IMR-90 (cell line): ENCODE measurements at regions not wholly inside any gene's neighbourhood (a gene's known extent, or its start where the extent isn't known, plus 50 kb on each side); places are given as distances from the start of the nearest gene placed in this dataset.

Experiments used
- ATAC-seq: fragments of 200-7000 bp; cut with Tn5 transposase; 2 replicates; pipeline ENCODE4 v1.9.1; 2020; ENCODE audit warnings: low read depth, mild to moderate bottlenecking, moderate library complexity
- BruUV-seq: library from RNA; stranded (reverse); fragments of 400-500 nt; replicated peaks from 2 replicates; lab custom pipeline; 2021; lab: Mats Ljungman, UMichigan
- CTCF ChIA-PET: fragments of 300-600 bp; formaldehyde crosslinking; extraction: SDS; loops from one replicate; lab custom pipeline; 2021; ENCODE audit warnings: antibody characterized with exemption; lab: Yijun Ruan, JAX
- POLR2A ChIA-PET: fragments of 300-600 bp; sonication (Branson Sonifier 250); formaldehyde crosslinking; loops from one replicate; lab custom pipeline; 2022; ENCODE audit warnings: antibody characterized with exemption; ENCODE audit not compliant: unreplicated experiment; lab: Charles Lee
- DNase-seq: peaks from one replicate; pipeline ENCODE4 v3.0.0; 2013
- H2AFZ ChIP-seq: replicated peaks from 2 replicates; pipeline ENCODE3; 2013; ENCODE audit warnings: low read length, mild to moderate bottlenecking; ENCODE audit not compliant: poor library complexity
- H2AK5ac ChIP-seq: 2 replicates; pipeline ENCODE4 v1.6.1; 2013; ENCODE audit warnings: low read depth, low read length, inconsistent platforms
- H2AK9ac ChIP-seq: replicated peaks from 2 replicates; pipeline ENCODE3; 2013; ENCODE audit warnings: mild to moderate bottlenecking, low read depth, low read length, moderate library complexity; ENCODE audit not compliant: poor library complexity
- H2BK120ac ChIP-seq: 2 replicates; pipeline ENCODE4 v1.6.1; 2013; ENCODE audit warnings: low read depth, low read length, inconsistent platforms
- H2BK15ac ChIP-seq: 3 replicates; pipeline ENCODE4 v1.6.1; 2013; ENCODE audit warnings: low read depth, low read length, inconsistent platforms
- H2BK20ac ChIP-seq: 2 replicates; pipeline ENCODE4 v1.6.1; 2013; ENCODE audit warnings: low read depth, mild to moderate bottlenecking, inconsistent platforms, low read length, moderate library complexity
- H2BK5ac ChIP-seq: 2 replicates; pipeline ENCODE4 v1.6.1; 2013; ENCODE audit warnings: mild to moderate bottlenecking, low read depth, low read length, inconsistent platforms; ENCODE audit not compliant: poor library complexity, severe bottlenecking
- H3K14ac ChIP-seq: replicated peaks from 2 replicates; pipeline ENCODE4 v1.6.1; 2013; ENCODE audit warnings: low read depth, low read length, inconsistent platforms
- H3K18ac ChIP-seq: 2 replicates; pipeline ENCODE4 v1.6.1; 2013; ENCODE audit warnings: low read depth, low read length, control low read depth
- H3K23ac ChIP-seq: 2 replicates; pipeline ENCODE4 v1.6.1; 2013; ENCODE audit warnings: low read depth, low read length, inconsistent platforms
- H3K27ac ChIP-seq: 2 replicates; pipeline ENCODE4 v1.5.1; 2013; ENCODE audit warnings: mild to moderate bottlenecking, control low read depth, low read length; ENCODE audit not compliant: insufficient read depth
- H3K27me3 ChIP-seq: 2 replicates; pipeline ENCODE4 v1.6.1; 2013; ENCODE audit warnings: low read length; ENCODE audit not compliant: control insufficient read depth, insufficient read depth
- H3K36me3 ChIP-seq: 2 replicates; pipeline ENCODE4 v1.6.1; 2013; ENCODE audit warnings: low read length, mixed read lengths; ENCODE audit not compliant: control insufficient read depth, insufficient read depth
- H3K4ac ChIP-seq: 2 replicates; pipeline ENCODE4 v1.6.1; 2013; ENCODE audit warnings: low read depth, low read length, inconsistent platforms
- H3K4me1 ChIP-seq: 2 replicates; pipeline ENCODE4 v1.6.1; 2013; ENCODE audit warnings: low read length, mixed read lengths; ENCODE audit not compliant: control insufficient read depth, insufficient read depth
- H3K4me2 ChIP-seq: 2 replicates; pipeline ENCODE4 v1.6.1; 2013; ENCODE audit warnings: low read depth, mild to moderate bottlenecking, control low read depth, low read length, moderate library complexity
- H3K4me3 ChIP-seq: 2 replicates; pipeline ENCODE4 v1.5.1; 2013; ENCODE audit warnings: low read depth, mild to moderate bottlenecking, control low read depth, low read length, moderate library complexity; ENCODE audit not compliant: insufficient read depth
- H3K56ac ChIP-seq: 2 replicates; pipeline ENCODE4 v1.6.1; 2013; ENCODE audit warnings: low read length, inconsistent platforms; ENCODE audit not compliant: insufficient read depth; ENCODE audit errors: extremely low read depth
- H3K79me1 ChIP-seq, 2 experiments: 2 replicates each; pipeline ENCODE4 v1.6.1; 2013; ENCODE audit warnings: low read length in 2 of 2, inconsistent platforms in 1 of 2, low read depth in 1 of 2
- H3K9ac ChIP-seq: 2 replicates; pipeline ENCODE4 v1.6.1; 2013; ENCODE audit warnings: low read depth, low read length, control low read depth
- H3K9me1 ChIP-seq: 2 replicates; pipeline ENCODE4 v1.6.1; 2013; ENCODE audit warnings: low read length, inconsistent platforms; ENCODE audit not compliant: insufficient read depth
- H3K9me3 ChIP-seq: 2 replicates; pipeline ENCODE4 v1.6.1; 2013; ENCODE audit warnings: low read length; ENCODE audit not compliant: control insufficient read depth, insufficient read depth
- H4K20me1 ChIP-seq: 2 replicates; pipeline ENCODE4 v1.6.1; 2013; ENCODE audit warnings: low read length, inconsistent platforms; ENCODE audit not compliant: insufficient read depth
- H4K5ac ChIP-seq: 2 replicates; pipeline ENCODE4 v1.6.1; 2013; ENCODE audit warnings: mild to moderate bottlenecking, low read depth, low read length, control low read depth
- H4K8ac ChIP-seq, 2 experiments: 2 replicates each; pipeline ENCODE4 v1.6.1; 2013; ENCODE audit warnings: low read depth in 2 of 2, low read length in 2 of 2, control low read depth in 1 of 2, inconsistent platforms in 1 of 2
- H4K91ac ChIP-seq: 2 replicates; pipeline ENCODE4 v1.6.1; 2013; ENCODE audit warnings: low read depth, low read length, inconsistent platforms; ENCODE audit not compliant: insufficient read depth
- POLR2A ChIP-seq: IDR thresholded peaks from 2 replicates; pipeline ENCODE4 v1.6.1; 2012; ENCODE audit warnings: mild to moderate bottlenecking, low read depth, low read length
- RFX5 ChIP-seq: IDR thresholded peaks from 2 replicates; pipeline ENCODE4 v1.8.0; 2012; ENCODE audit warnings: low read depth, mild to moderate bottlenecking, low read length, moderate library complexity
- WGBS, 2 experiments: methylation state at CpG; one replicate each; pipeline versions ENCODE4 v1.1.5 to v1.1.7; 2013; ENCODE audit warnings: missing lambda C conversion rate in 2 of 2; ENCODE audit not compliant: insufficient read length in 1 of 2; ENCODE audit errors: extremely low coverage in 2 of 2; 5-methylcytosine and 5-hydroxymethylcytosine counted together
- dilution Hi-C: fragments of 300-500 bp; cut with HindIII; formaldehyde crosslinking; loops from one replicate; pipeline ENCODE4 v1.14.3; 2018; ENCODE audit warnings: low sequenced_read_pairs; ENCODE audit not compliant: unreplicated experiment
- in situ Hi-C: fragments of 300-500 bp; cut with MboI; formaldehyde crosslinking; loops from 3 replicates; pipeline ENCODE4 v1.14.3; 2019; ENCODE audit warnings: low sequenced_read_pairs, inconsistent platforms, mixed read lengths
- intact Hi-C: fragments of 100-400 bp; cut with micrococcal nuclease; formaldehyde crosslinking; loops from 2 replicates; pipeline ENCODE4 v1.10.0; 2022

DNA sequence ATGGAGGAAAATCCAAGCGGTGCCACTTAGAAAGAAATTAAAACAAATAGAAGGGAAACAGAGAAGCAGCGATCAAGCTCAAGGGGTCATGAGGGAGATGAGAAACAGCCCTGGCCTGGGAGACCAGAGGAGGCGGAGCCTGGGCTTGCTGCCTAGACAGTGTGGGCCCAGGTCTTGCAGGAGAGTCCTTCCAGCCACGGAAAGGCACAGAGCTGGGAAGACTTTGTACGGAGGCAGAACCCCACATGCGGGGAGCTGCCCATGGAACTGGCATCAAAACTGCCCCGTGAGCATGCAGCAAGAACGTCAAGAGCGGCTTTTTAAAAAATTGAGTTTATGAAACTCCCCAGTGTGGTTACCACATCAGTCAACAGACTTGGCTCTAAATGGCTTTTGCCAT lies 119.4 kb downstream of the IRX1 start:
- Histone ChIP-seq H2AFZ (no peak overlapping the region), H3K27ac (no peak overlapping the region), H3K9me1 (no peaks in the 10 kb centered on the region), H2BK15ac (no peak overlapping the region), H4K20me1 (no peaks in the 10 kb centered on the region), H4K8ac (no peak overlapping the region), H3K4me2 (no peak overlapping the region), H3K23ac (no peak overlapping the region), H3K27me3 (no peaks in the 10 kb centered on the region), H2AK9ac (no peak overlapping the region), H3K4ac (no peak overlapping the region), H3K9me3 (peaks cover 16% of the 10 kb centered on the region), H2BK20ac (no peak overlapping the region), H3K56ac (no peak overlapping the region), H2AK5ac (no peak overlapping the region), H4K91ac (no peak overlapping the region), H4K5ac (no peak overlapping the region), H3K4me1 (no peaks in the 10 kb centered on the region), H3K9ac (no peak overlapping the region), H2BK5ac (no peak overlapping the region), H2BK120ac (no peak overlapping the region), H3K36me3 (no peaks in the 10 kb centered on the region), H3K18ac (no peak overlapping the region), H3K4me3 (no peak overlapping the region), H3K79me1 (no peaks in the 10 kb centered on the region), H3K14ac (no peak overlapping the region)
- WGBS, 2 experiments, result 81% methylated on average over 3 of the region's 9 CpGs; no CpG with 5 or more reads in 1 of the 2 experiments
- in situ Hi-C loops (no loop called here), dilution Hi-C loops (no loop called here), intact Hi-C loops (no loop called here)
- ChIA-PET CTCF (no interaction called here), POLR2A (no interaction called here)
- DNase-seq (no peak), ATAC-seq (no peak)
- TF ChIP-seq POLR2A, result no peak
- TF ChIP-seq RFX5, result no peak
- no TSS peak for BruUV-seq
